Bronchial epithelial cell (primary cell): ENCODE measurements at regions not wholly inside any gene's neighbourhood (a gene's known extent, or its start where the extent isn't known, plus 50 kb on each side); places are given as distances from the start of the nearest gene placed in this dataset.

ENCODE experiments used
- DNase-seq: peaks from one replicate; pipeline ENCODE4 v3.0.0-alpha.2; 2010; ENCODE audit warnings: low read depth
- FAIRE-seq: peaks from 2 replicates; lab custom pipeline; 2011; peaks lifted over from hg19 to GRCh38; lab: Jason Lieb, UNC
- H3K27me3 ChIP-seq: 2 replicates; pipeline ENCODE4 v1.5.1; 2011; ENCODE audit warnings: low read length; ENCODE audit not compliant: control insufficient read depth, insufficient read depth
- H3K36me3 ChIP-seq: 2 replicates; pipeline ENCODE4 v1.5.1; 2011; ENCODE audit warnings: low read length; ENCODE audit not compliant: control insufficient read depth, insufficient read depth
- H3K4me3 ChIP-seq: 2 replicates; pipeline ENCODE4 v1.5.1; 2011; ENCODE audit warnings: mild to moderate bottlenecking, low read depth, low read length, control low read depth
- TF ChIP-seq, protein P1 (sequence below): IDR thresholded peaks from 2 replicates; pipeline ENCODE4 v1.5.1; 2011; ENCODE audit warnings: mild to moderate bottlenecking, moderate library complexity, low read length, control low read depth, inconsistent platforms; ENCODE audit not compliant: insufficient read depth, severe bottlenecking

GRCh38 chr10:9209105-9209798 lies 1154.8 kb downstream of the GATA3 start:
- no peak for FAIRE-seq
- no peak overlapping the region for H3K4me3 ChIP-seq
- no peaks in the 10 kb centered on the region for H3K27me3 ChIP-seq
- TF ChIP-seq, protein P1, sequence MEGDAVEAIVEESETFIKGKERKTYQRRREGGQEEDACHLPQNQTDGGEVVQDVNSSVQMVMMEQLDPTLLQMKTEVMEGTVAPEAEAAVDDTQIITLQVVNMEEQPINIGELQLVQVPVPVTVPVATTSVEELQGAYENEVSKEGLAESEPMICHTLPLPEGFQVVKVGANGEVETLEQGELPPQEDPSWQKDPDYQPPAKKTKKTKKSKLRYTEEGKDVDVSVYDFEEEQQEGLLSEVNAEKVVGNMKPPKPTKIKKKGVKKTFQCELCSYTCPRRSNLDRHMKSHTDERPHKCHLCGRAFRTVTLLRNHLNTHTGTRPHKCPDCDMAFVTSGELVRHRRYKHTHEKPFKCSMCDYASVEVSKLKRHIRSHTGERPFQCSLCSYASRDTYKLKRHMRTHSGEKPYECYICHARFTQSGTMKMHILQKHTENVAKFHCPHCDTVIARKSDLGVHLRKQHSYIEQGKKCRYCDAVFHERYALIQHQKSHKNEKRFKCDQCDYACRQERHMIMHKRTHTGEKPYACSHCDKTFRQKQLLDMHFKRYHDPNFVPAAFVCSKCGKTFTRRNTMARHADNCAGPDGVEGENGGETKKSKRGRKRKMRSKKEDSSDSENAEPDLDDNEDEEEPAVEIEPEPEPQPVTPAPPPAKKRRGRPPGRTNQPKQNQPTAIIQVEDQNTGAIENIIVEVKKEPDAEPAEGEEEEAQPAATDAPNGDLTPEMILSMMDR, result peak; percentile 81
- H3K36me3 ChIP-seq, result no peaks in the 10 kb centered on the region
- DNase-seq, result peak; percentile 52

GRCh38 chr10:9211228-9211627 lies 1156.7 kb downstream of the GATA3 start:
- FAIRE-seq, result no peak
- TF ChIP-seq, protein P1, result peak; percentile 40
- no peaks in the 10 kb centered on the region for H3K27me3 ChIP-seq
- no peak overlapping the region for H3K4me3 ChIP-seq
- no peak for DNase-seq
- no peaks in the 10 kb centered on the region for H3K36me3 ChIP-seq

GRCh38 chr10:9214618-9215017 lies 1160.1 kb downstream of the GATA3 start:
- Histone ChIP-seq H3K4me3 (no peak overlapping the region), H3K27me3 (no peaks in the 10 kb centered on the region), H3K36me3 (no peaks in the 10 kb centered on the region)
- FAIRE-seq (no peak), DNase-seq (no peak)
- TF ChIP-seq, protein P1, result no peak

DNA sequence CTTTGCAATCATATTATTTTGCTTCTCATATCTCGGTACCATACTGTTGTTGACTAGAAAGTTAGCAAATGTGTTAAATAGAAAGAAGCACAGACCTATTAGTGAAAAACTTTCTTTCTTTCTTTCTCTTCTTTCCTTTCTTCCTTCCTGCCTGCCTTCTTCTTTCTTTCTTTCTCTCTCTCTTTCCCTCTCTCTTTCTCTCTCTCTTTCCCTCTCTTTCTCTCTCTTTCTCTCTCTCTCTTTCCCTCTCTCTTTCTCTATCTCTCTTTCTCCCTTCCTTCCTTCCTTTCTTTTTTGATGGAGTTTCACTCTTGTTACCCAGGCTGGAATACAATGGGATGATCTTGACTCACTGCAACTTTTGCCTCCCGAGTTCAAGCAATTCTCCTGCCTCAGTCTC lies 1160.6 kb downstream of the GATA3 start:
- DNase-seq (no peak), FAIRE-seq (no peak)

GRCh38 chr10:9219860-9220259 lies 1165.4 kb downstream of the GATA3 start:
- no peaks in the 10 kb centered on the region for H3K27me3 ChIP-seq
- FAIRE-seq (no peak), DNase-seq (no peak)
- TF ChIP-seq, protein P1, result no peak
- H3K36me3 ChIP-seq, result no peaks in the 10 kb centered on the region
- H3K4me3 ChIP-seq, result no peak overlapping the region

More for the DNA sequence above, 1160.6 kb downstream of the GATA3 start:
- Histone ChIP-seq H3K36me3 (no peaks in the 10 kb centered on the region), H3K4me3 (no peak overlapping the region), H3K27me3 (no peaks in the 10 kb centered on the region)
- TF ChIP-seq, protein P1, result no peak

DNA sequence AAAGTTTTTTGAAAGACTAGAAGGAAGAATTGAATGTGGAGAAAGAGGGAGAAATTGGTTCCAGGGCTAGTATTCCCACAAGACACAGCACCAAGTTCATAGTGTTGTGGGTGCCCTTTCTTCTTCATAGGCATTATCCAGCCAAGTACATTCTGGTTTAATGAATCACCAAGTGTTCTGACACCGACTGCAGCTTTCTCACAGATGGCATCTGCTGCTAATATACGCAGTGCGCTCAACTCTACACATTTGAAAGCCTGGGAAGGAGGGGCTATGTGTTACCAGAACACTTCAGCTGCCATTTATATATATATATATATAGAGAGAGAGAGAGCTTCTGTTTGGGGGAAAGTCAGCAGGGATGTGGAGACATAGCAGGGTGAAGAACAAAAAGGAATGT lies 1168.4 kb downstream of the GATA3 start:
- Histone ChIP-seq H3K4me3 (no peak overlapping the region), H3K36me3 (no peaks in the 10 kb centered on the region), H3K27me3 (no peaks in the 10 kb centered on the region)
- TF ChIP-seq, protein P1, result no peak
- DNase-seq, result no peak
- FAIRE-seq, result no peak
